Stimulated activated naive B cell treated with anti-CD40 and anti-IgM and Interleukin-4, amounts not matched to agents 10 μg/mL and 1 μg/mL and 100 μg/mL, for 72 hours (primary cell): ENCODE measurements at regions not wholly inside any gene's neighbourhood (a gene's known extent, or its start where the extent isn't known, plus 50 kb on each side); places are given as distances from the start of the nearest gene placed in this dataset.

Experiments used
- ATAC-seq, 2 donors: fragments of 150-1000 bp; cut with Tn5 transposase; replicated peaks; 2 replicates each; pipeline ENCODE4 v1.10.0; 2021; ENCODE audit warnings: moderate library complexity in 1 of 2
- DNase-seq: peaks from one replicate; pipeline ENCODE4 v3.0.0; 2021
- H3K27ac Mint-ChIP-seq: one replicate; pipeline ENCODE4 v1.8.0; 2022; ENCODE audit warnings: mild to moderate bottlenecking, mixed read lengths
- H3K27me3 Mint-ChIP-seq, 2 donors: one replicate each; pipeline ENCODE4 v1.8.0; 2022; ENCODE audit warnings: mixed read lengths in 2 of 2
- H3K36me3 Mint-ChIP-seq, 2 donors: one replicate each; pipeline ENCODE4 v1.8.0; 2022; ENCODE audit warnings: mixed read lengths in 2 of 2, mild to moderate bottlenecking in 1 of 2
- H3K4me1 Mint-ChIP-seq, 2 donors: one replicate each; pipeline ENCODE4 v1.8.0; 2022; ENCODE audit warnings: mixed read lengths in 2 of 2, mild to moderate bottlenecking in 1 of 2
- H3K4me3 Mint-ChIP-seq, 2 donors: one replicate each; pipeline ENCODE4 v1.8.0; 2022; ENCODE audit warnings: mild to moderate bottlenecking in 2 of 2, mixed read lengths in 2 of 2, moderate library complexity in 1 of 2
- H3K9me3 Mint-ChIP-seq, 2 donors: one replicate each; pipeline ENCODE4 v1.8.0; 2022; ENCODE audit warnings: mixed read lengths in 2 of 2, mild to moderate bottlenecking in 1 of 2

- H3K4me1 Mint-ChIP-seq: no peaks in the 10 kb centered on the region
- DNase-seq (no peak), ATAC-seq (no peak)
- H3K27me3 Mint-ChIP-seq: no peaks in the 10 kb centered on the region
- H3K36me3 Mint-ChIP-seq: no peaks in the 10 kb centered on the region
- no peak overlapping the region for H3K4me3 Mint-ChIP-seq
- peaks cover 0 to 2% of the 10 kb centered on the region in 2 donors for H3K9me3 Mint-ChIP-seq
- no peak overlapping the region for H3K27ac Mint-ChIP-seq
These were observed 78.6 kb upstream of the CLMP start for GRCh38 chr11:123273616-123274015.

- peaks cover 0 to 7% of the 10 kb centered on the region in 2 donors for H3K4me1 Mint-ChIP-seq
- H3K4me3 Mint-ChIP-seq: no peak overlapping the region
- no peaks in the 10 kb centered on the region for H3K9me3 Mint-ChIP-seq
- no peaks in the 10 kb centered on the region for H3K27me3 Mint-ChIP-seq
- H3K36me3 Mint-ChIP-seq: no peaks in the 10 kb centered on the region
- ATAC-seq (no peak), DNase-seq (no peak)
- H3K27ac Mint-ChIP-seq: no peak overlapping the region
These were observed 77.5 kb upstream of the CLMP start for GRCh38 chr11:123272565-123272964.

GRCh38 chr11:123268156-123268555 lies 73.1 kb upstream of the CLMP start:
- DNase-seq (no peak), ATAC-seq (no peak)
- H3K4me3 Mint-ChIP-seq: no peak overlapping the region
- H3K27ac Mint-ChIP-seq: no peak overlapping the region
- no peaks in the 10 kb centered on the region for H3K9me3 Mint-ChIP-seq
- H3K4me1 Mint-ChIP-seq: peaks cover 11 to 24% of the 10 kb centered on the region in 2 donors
- H3K27me3 Mint-ChIP-seq: peaks cover 0 to 12% of the 10 kb centered on the region in 2 donors
- H3K36me3 Mint-ChIP-seq: no peaks in the 10 kb centered on the region

GRCh38 chr11:123265951-123266350 lies 70.9 kb upstream of the CLMP start:
- no peaks in the 10 kb centered on the region for H3K36me3 Mint-ChIP-seq
- peaks cover 11 to 24% of the 10 kb centered on the region in 2 donors for H3K4me1 Mint-ChIP-seq
- no peak for DNase-seq
- H3K4me3 Mint-ChIP-seq: no peak overlapping the region
- H3K27me3 Mint-ChIP-seq: peaks cover 12 to 17% of the 10 kb centered on the region in 2 donors
- no peaks in the 10 kb centered on the region for H3K9me3 Mint-ChIP-seq
- no peak for ATAC-seq
- no peak overlapping the region for H3K27ac Mint-ChIP-seq

- Mint-ChIP-seq H3K27ac (no peak overlapping the region), H3K27me3 (peaks cover 12 to 17% of the 10 kb centered on the region in 2 donors), H3K4me3 (no peak overlapping the region), H3K36me3 (no peaks in the 10 kb centered on the region), H3K4me1 (peaks cover 11 to 24% of the 10 kb centered on the region in 2 donors), H3K9me3 (no peaks in the 10 kb centered on the region)
- no peak for DNase-seq
- ATAC-seq: peak in 1 of 2 donors; percentile 1
These were observed 69.4 kb upstream of the CLMP start for GRCh38 chr11:123264431-123264780.

- Mint-ChIP-seq H3K27ac (no peak overlapping the region), H3K4me1 (peaks cover 11 to 17% of the 10 kb centered on the region in 2 donors), H3K4me3 (peak overlapping the region in 1 of 2 donors; percentile 57), H3K9me3 (peaks cover 0 to 6% of the 10 kb centered on the region in 2 donors), H3K27me3 (peaks cover 12 to 17% of the 10 kb centered on the region in 2 donors), H3K36me3 (no peaks in the 10 kb centered on the region)
- ATAC-seq (peak; percentile 33 to 53), DNase-seq (peak; percentile 26)
These were observed 66.5 kb upstream of the CLMP start for GRCh38 chr11:123261345-123262106.

GRCh38 chr11:123260511-123261211 lies 65.6 kb upstream of the CLMP start:
- Mint-ChIP-seq H3K27ac (no peak overlapping the region), H3K27me3 (peaks cover 9 to 17% of the 10 kb centered on the region in 2 donors), H3K9me3 (peaks cover 0 to 6% of the 10 kb centered on the region in 2 donors), H3K4me1 (peaks cover 11 to 17% of the 10 kb centered on the region in 2 donors), H3K36me3 (no peaks in the 10 kb centered on the region), H3K4me3 (no peak overlapping the region)
- no peak for DNase-seq
- no peak for ATAC-seq

- H3K4me3 Mint-ChIP-seq: no peak overlapping the region
- H3K9me3 Mint-ChIP-seq: peaks cover 0 to 6% of the 10 kb centered on the region in 2 donors
- H3K36me3 Mint-ChIP-seq: no peaks in the 10 kb centered on the region
- ATAC-seq: no peak
- no peak overlapping the region for H3K27ac Mint-ChIP-seq
- DNase-seq: no peak
- peaks cover 2 to 7% of the 10 kb centered on the region in 2 donors for H3K4me1 Mint-ChIP-seq
- peaks cover 0 to 17% of the 10 kb centered on the region in 2 donors for H3K27me3 Mint-ChIP-seq
These were observed 63.8 kb upstream of the CLMP start for GRCh38 chr11:123258877-123259276.

- no peaks in the 10 kb centered on the region for H3K36me3 Mint-ChIP-seq
- H3K27ac Mint-ChIP-seq: no peak overlapping the region
- no peaks in the 10 kb centered on the region for H3K4me1 Mint-ChIP-seq
- DNase-seq (no peak), ATAC-seq (no peak)
- H3K9me3 Mint-ChIP-seq: peaks cover 0 to 6% of the 10 kb centered on the region in 2 donors
- peaks cover 0 to 10% of the 10 kb centered on the region in 2 donors for H3K27me3 Mint-ChIP-seq
- no peak overlapping the region for H3K4me3 Mint-ChIP-seq
These were observed 62.3 kb upstream of the CLMP start for GRCh38 chr11:123257370-123257769.

GRCh38 chr11:123255909-123256308 lies 60.9 kb upstream of the CLMP start:
- Mint-ChIP-seq H3K4me1 (no peaks in the 10 kb centered on the region), H3K4me3 (no peak overlapping the region), H3K27ac (no peak overlapping the region), H3K9me3 (peaks cover 0 to 6% of the 10 kb centered on the region in 2 donors), H3K27me3 (no peaks in the 10 kb centered on the region), H3K36me3 (no peaks in the 10 kb centered on the region)
- ATAC-seq (no peak), DNase-seq (no peak)

- DNase-seq: no peak
- no peak overlapping the region for H3K4me3 Mint-ChIP-seq
- H3K9me3 Mint-ChIP-seq: peaks cover 0 to 6% of the 10 kb centered on the region in 2 donors
- H3K27ac Mint-ChIP-seq: no peak overlapping the region
- no peaks in the 10 kb centered on the region for H3K4me1 Mint-ChIP-seq
- no peaks in the 10 kb centered on the region for H3K36me3 Mint-ChIP-seq
- H3K27me3 Mint-ChIP-seq: peaks cover 0 to 6% of the 10 kb centered on the region in 2 donors
- ATAC-seq: no peak
These were observed 59.3 kb upstream of the CLMP start for GRCh38 chr11:123254357-123254756.

- H3K27me3 Mint-ChIP-seq: peaks cover 0 to 6% of the 10 kb centered on the region in 2 donors
These were observed 58.9 kb upstream of the CLMP start for GRCh38 chr11:123253911-123254310.

GRCh38 chr11:123253223-123253622 lies 58.2 kb upstream of the CLMP start:
- ATAC-seq: no peak
- peaks cover 0 to 2% of the 10 kb centered on the region in 2 donors for H3K9me3 Mint-ChIP-seq
- H3K36me3 Mint-ChIP-seq: no peaks in the 10 kb centered on the region
- H3K27ac Mint-ChIP-seq: no peak overlapping the region
- H3K4me3 Mint-ChIP-seq: no peak overlapping the region
- no peak for DNase-seq
- H3K4me1 Mint-ChIP-seq: no peaks in the 10 kb centered on the region
- H3K27me3 Mint-ChIP-seq: peaks cover under 1 to 6% of the 10 kb centered on the region in 2 donors

More at GRCh38 chr11:123253911-123254310, 58.9 kb upstream of the CLMP start:
- H3K27ac Mint-ChIP-seq: no peak overlapping the region
- no peak for DNase-seq
- no peak overlapping the region for H3K4me3 Mint-ChIP-seq
- peaks cover 0 to 4% of the 10 kb centered on the region in 2 donors for H3K9me3 Mint-ChIP-seq
- no peaks in the 10 kb centered on the region for H3K36me3 Mint-ChIP-seq
- H3K4me1 Mint-ChIP-seq: no peaks in the 10 kb centered on the region
- ATAC-seq: no peak

GRCh38 chr11:123251657-123252344 lies 56.8 kb upstream of the CLMP start:
- Mint-ChIP-seq H3K4me3 (no peak overlapping the region), H3K4me1 (peaks cover 2 to 7% of the 10 kb centered on the region in 2 donors), H3K27ac (no peak overlapping the region), H3K9me3 (no peaks in the 10 kb centered on the region), H3K27me3 (peaks cover 5 to 11% of the 10 kb centered on the region in 2 donors), H3K36me3 (no peaks in the 10 kb centered on the region)
- DNase-seq (no peak), ATAC-seq (no peak)
